BLaER1 treated with 17β-estradiol and CSF1 and Interleukin-3, amounts not matched to agents 10 nM and 100 nM (cell line): ENCODE measurements at regions not wholly inside any gene's neighbourhood (a gene's known extent, or its start where the extent isn't known, plus 50 kb on each side); places are given as distances from the start of the nearest gene placed in this dataset.

Experiments used
- H3K27ac ChIP-seq, 11 experiments: shearing (Covaris generic); formaldehyde crosslinking; 2 replicates each; pipeline ENCODE4 v1.8.1; 2022
- H3K27me3 ChIP-seq, 11 experiments: shearing (Covaris generic); formaldehyde crosslinking; 2 replicates each; pipeline ENCODE4 v1.8.1; 2022
- H3K36me3 ChIP-seq, 11 experiments: shearing (Covaris generic); formaldehyde crosslinking; 2 replicates each; pipeline ENCODE4 v1.8.1; 2022
- H3K4me1 ChIP-seq, 10 experiments: shearing (Covaris generic); formaldehyde crosslinking; 2 replicates each; pipeline ENCODE4 v1.8.1; 2022
- H3K4me2 ChIP-seq, 11 experiments: shearing (Covaris generic); formaldehyde crosslinking; 2 replicates each; pipeline ENCODE4 v1.8.1; 2022
- H3K4me3 ChIP-seq, 10 experiments: shearing (Covaris generic); formaldehyde crosslinking; 2 replicates each; pipeline ENCODE4 v1.8.1; 2022
- H3K9ac ChIP-seq, 11 experiments: shearing (Covaris generic); formaldehyde crosslinking; 2 replicates each; pipeline ENCODE4 v1.8.1; 2022
- H3K9me3 ChIP-seq, 11 experiments: shearing (Covaris generic); formaldehyde crosslinking; replicated peaks in 1 of 11; 2 replicates each; pipeline ENCODE4 v1.8.1; 2022
- H4K20me1 ChIP-seq, 11 experiments: shearing (Covaris generic); formaldehyde crosslinking; 2 replicates each; pipeline ENCODE4 v1.8.1; 2022
- Cebpa-rat ChIP-seq, 11 experiments: shearing (Covaris generic); IDR thresholded peaks; 2 replicates each; pipeline ENCODE4 v1.8.1; 2022

DNA sequence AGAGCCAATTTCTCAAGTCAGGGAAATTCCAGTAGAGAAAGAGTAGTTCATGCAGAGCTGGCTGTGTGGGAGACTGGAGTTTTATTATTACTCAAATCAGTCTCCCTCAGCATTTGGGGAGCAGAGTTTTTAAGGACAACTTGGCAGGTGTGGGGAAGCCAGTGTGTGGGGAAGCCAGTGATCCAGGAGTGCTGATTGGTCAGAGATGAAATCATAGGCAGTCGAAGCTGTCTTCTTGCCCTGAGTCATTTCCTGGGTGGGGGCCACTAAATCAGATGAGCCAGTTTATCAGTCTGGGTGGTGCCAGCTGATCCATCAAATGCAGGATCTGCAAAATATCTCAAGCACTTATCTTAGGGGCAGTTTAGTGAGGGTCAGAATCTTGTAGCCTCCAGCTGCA lies 194.6 kb upstream of the NRG3 start:
- no peaks in the 10 kb centered on the region for H3K27me3 ChIP-seq
- no peak overlapping the region for H3K4me3 ChIP-seq
- H3K36me3 ChIP-seq = no peaks in the 10 kb centered on the region
- H3K9me3 ChIP-seq = peaks cover 0 to 4% (median 0%) of the 10 kb centered on the region in 11 experiments; a peak in 2 of 22 replicates
- H3K4me2 ChIP-seq = 0 out of 22 replicates have a peak overlapping the region, but pooled peaks of 1 of the 11 experiments have one; percentile 14
- no peak overlapping the region for H3K9ac ChIP-seq
- no peaks in the 10 kb centered on the region for H4K20me1 ChIP-seq
- peaks cover 0 to 6% (median 0%) of the 10 kb centered on the region in 10 experiments; a peak in 1 of 20 replicates for H3K4me1 ChIP-seq
- H3K27ac ChIP-seq = no peak overlapping the region
- TF ChIP-seq Cebpa-rat (IDR thresholded peaks at IDR 0.05) = no peak

- H3K36me3 ChIP-seq = no peaks in the 10 kb centered on the region
- no peaks in the 10 kb centered on the region for H3K27me3 ChIP-seq
- peaks cover 0 to 12% (median 0%) of the 10 kb centered on the region in 11 experiments; a peak in 6 of 22 replicates for H3K9me3 ChIP-seq
- H3K4me3 ChIP-seq = no peak overlapping the region
- no peak overlapping the region for H3K27ac ChIP-seq
- no peaks in the 10 kb centered on the region for H3K4me1 ChIP-seq
- no peak overlapping the region for H3K4me2 ChIP-seq
- no peak for TF ChIP-seq Cebpa-rat (IDR thresholded peaks at IDR 0.05)
- no peaks in the 10 kb centered on the region for H4K20me1 ChIP-seq
- H3K9ac ChIP-seq = no peak overlapping the region
Measured at GRCh38 chr10:81688459-81688858, 186.5 kb upstream of the NRG3 start.

DNA sequence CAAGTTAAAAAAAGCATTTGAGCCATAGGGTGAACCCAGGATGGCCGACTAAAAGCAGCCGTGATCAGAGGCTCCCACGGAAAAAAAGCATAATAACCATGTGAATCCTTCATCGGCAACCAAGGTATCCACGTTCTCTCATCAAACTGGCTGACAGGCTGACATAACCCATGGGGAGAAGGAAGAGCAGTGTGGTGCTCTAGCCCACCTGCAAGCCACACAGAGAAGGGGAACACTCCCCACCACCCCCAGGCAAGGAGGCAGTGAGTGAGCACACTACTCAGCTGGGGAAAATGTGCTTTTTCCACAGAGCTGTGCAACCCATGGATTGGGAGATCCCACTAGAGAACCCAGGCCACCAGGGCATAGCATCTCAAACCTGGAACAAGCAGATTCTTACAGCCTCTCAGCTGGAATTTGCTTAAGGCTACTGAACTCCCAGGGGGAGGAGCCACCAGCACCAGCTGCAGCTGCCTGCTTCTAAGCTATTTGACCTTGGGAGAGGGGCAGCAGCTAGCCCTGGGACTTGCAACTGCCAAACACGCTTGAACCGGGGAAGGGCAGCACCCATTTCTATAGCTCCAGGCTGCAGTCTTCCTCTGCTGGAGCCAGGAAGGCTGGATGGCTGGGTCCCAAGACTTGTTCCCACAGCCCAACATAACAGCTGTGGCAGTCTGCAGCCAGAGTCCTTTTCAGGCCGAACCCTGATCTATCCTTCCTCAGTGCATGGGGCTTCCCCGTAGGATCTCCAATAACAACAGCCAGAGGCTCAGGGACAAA lies 178.2 kb upstream of the NRG3 start:
- H4K20me1 ChIP-seq = no peaks in the 10 kb centered on the region
- no peak overlapping the region for H3K4me3 ChIP-seq
- H3K9ac ChIP-seq = no peak overlapping the region
- no peaks in the 10 kb centered on the region; a peak in 1 of 20 replicates for H3K4me1 ChIP-seq
- H3K36me3 ChIP-seq = no peaks in the 10 kb centered on the region
- no peak overlapping the region for H3K4me2 ChIP-seq
- peaks cover 10 to 30% (median 20%) of the 10 kb centered on the region in 11 experiments; a peak in 19 of 22 replicates for H3K9me3 ChIP-seq
- no peak overlapping the region for H3K27ac ChIP-seq
- no peak for TF ChIP-seq Cebpa-rat (IDR thresholded peaks at IDR 0.05)
- no peaks in the 10 kb centered on the region for H3K27me3 ChIP-seq

DNA sequence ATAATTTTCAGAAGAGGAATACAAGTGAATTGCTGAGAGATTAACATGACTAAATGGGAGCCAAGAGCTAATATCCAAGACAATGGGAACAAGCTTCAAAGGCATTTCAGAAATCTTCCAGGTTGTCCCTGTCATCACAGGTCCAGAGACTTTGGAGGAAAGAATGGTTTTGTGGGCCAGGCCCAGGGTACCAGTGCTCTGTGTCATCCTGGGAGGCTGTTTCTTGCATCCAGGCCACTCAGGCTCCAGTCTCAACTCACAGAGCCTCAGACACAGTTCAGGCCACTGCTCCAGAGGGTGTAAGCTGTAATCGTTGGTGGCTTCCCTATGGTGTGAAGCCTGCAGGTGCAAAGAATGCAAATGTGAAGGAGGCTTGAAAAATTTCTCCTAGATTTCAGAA lies 170.4 kb upstream of the NRG3 start:
- Histone ChIP-seq H3K27me3 (no peaks in the 10 kb centered on the region), H4K20me1 (no peaks in the 10 kb centered on the region), H3K4me3 (no peak overlapping the region), H3K9ac (no peak overlapping the region), H3K27ac (no peak overlapping the region), H3K4me2 (no peak overlapping the region), H3K9me3 (peaks cover 2 to 16% (median 4%) of the 10 kb centered on the region in 11 experiments; a peak in 16 of 22 replicates), H3K4me1 (no peaks in the 10 kb centered on the region), H3K36me3 (no peaks in the 10 kb centered on the region)
- TF ChIP-seq Cebpa-rat (IDR thresholded peaks at IDR 0.05) = no peak

DNA sequence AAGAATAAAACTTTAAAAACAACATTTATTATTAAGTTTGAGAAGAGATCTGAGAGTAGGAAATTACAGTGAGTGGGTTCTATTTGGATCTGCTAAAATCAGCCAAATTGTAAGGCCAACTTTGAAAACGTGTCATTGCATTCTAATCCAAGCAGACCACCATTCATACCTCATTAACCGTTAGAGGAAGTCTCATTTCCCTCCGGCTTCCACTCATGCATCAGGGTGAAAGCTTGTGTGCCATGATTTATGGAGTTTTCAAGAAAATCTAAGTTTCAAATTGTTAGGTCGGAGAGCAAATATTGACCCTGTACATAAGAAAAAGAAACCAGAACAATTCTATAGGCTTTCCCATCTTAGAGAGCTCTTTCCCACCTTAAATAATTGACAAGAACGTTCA lies 166.6 kb upstream of the NRG3 start:
- H3K4me3 ChIP-seq = no peak overlapping the region
- H3K9ac ChIP-seq = no peak overlapping the region
- TF ChIP-seq Cebpa-rat (IDR thresholded peaks at IDR 0.05) = no peak
- H3K27me3 ChIP-seq = no peaks in the 10 kb centered on the region
- H3K27ac ChIP-seq = no peak overlapping the region
- H3K4me1 ChIP-seq = no peaks in the 10 kb centered on the region
- H3K36me3 ChIP-seq = no peaks in the 10 kb centered on the region
- H3K4me2 ChIP-seq = peak overlapping the region in 1 of 11 experiments; percentile 10; a peak in 1 of 22 replicates
- H3K9me3 ChIP-seq = peaks cover 0 to 5% (median 0%) of the 10 kb centered on the region in 11 experiments; a peak in 2 of 22 replicates
- no peaks in the 10 kb centered on the region for H4K20me1 ChIP-seq

GRCh38 chr10:81708929-81709328 lies 166.1 kb upstream of the NRG3 start:
- Histone ChIP-seq H3K4me1 (no peaks in the 10 kb centered on the region), H3K4me3 (no peak overlapping the region)
- no peak for TF ChIP-seq Cebpa-rat (IDR thresholded peaks at IDR 0.05)

DNA sequence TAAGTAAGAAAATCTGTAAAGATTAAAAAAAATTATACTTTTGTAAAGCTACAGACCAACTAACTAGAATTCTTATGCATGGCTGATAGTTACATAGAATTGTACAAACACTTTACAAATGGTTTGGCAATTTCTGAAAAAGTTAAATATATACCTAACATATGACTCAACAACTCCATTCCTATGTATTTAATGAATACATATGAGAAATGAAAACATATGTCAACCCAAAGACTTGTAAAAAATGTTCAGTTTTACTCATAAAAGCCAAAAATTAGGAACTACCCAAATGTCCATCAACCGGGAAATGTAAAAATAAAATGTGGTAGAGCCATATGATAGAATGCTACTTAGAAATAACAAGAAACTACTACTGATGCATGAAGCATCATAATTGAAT lies 152.6 kb upstream of the NRG3 start:
- no peak overlapping the region for H3K27ac ChIP-seq
- H3K4me3 ChIP-seq = no peak overlapping the region
- H3K4me2 ChIP-seq = no peak overlapping the region
- H3K36me3 ChIP-seq = no peaks in the 10 kb centered on the region
- no peak for TF ChIP-seq Cebpa-rat (IDR thresholded peaks at IDR 0.05)
- no peak overlapping the region for H3K9ac ChIP-seq
- peaks cover 0 to 6% (median 0%) of the 10 kb centered on the region in 11 experiments; a peak in 1 of 22 replicates for H3K9me3 ChIP-seq
- no peaks in the 10 kb centered on the region for H4K20me1 ChIP-seq
- H3K4me1 ChIP-seq = peaks cover 9 to 19% (median 15%) of the 10 kb centered on the region in 10 experiments; a peak in 19 of 20 replicates
- no peaks in the 10 kb centered on the region for H3K27me3 ChIP-seq

More at GRCh38 chr10:81708929-81709328, 166.1 kb upstream of the NRG3 start:
- Histone ChIP-seq H3K9me3 (peaks cover 0 to 5% (median 0%) of the 10 kb centered on the region in 11 experiments; a peak in 2 of 22 replicates), H3K27ac (no peak overlapping the region), H3K27me3 (no peaks in the 10 kb centered on the region), H4K20me1 (no peaks in the 10 kb centered on the region), H3K9ac (no peak overlapping the region), H3K4me2 (no peak overlapping the region), H3K36me3 (no peaks in the 10 kb centered on the region)

- H3K4me2 ChIP-seq = peak overlapping the region in 10 of 11 experiments; percentile 21 to 54 (median 41); a peak in 19 of 22 replicates
- H3K9ac ChIP-seq = no peak overlapping the region
Measured at GRCh38 chr10:81724431-81724830, 150.6 kb upstream of the NRG3 start.

DNA sequence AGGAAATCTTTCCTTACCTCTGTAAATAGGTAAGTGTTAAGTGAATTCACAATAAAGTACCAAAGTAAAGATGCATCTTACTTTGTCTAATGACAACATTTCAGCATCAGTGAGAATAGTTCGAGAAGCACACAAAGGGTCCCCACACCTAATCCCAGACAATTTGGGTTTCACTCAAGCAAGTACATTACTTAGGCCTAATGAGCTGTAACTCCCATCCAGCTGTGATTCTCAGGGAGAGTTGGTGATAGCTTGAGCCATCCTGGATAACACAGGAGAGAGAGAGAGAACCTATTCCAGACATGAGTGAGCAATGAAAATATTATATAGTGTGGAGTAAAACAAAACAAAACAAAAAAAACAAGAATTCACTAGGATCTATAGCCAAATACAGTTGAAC lies 149.1 kb upstream of the NRG3 start:
- Histone ChIP-seq H4K20me1 (no peaks in the 10 kb centered on the region), H3K9ac (no peak overlapping the region), H3K27me3 (no peaks in the 10 kb centered on the region), H3K36me3 (no peaks in the 10 kb centered on the region), H3K9me3 (no peaks in the 10 kb centered on the region), H3K4me1 (peaks cover 9 to 19% (median 15%) of the 10 kb centered on the region in 10 experiments; a peak in 19 of 20 replicates), H3K27ac (no peak overlapping the region), H3K4me2 (no peak overlapping the region), H3K4me3 (no peak overlapping the region)
- no peak for TF ChIP-seq Cebpa-rat (IDR thresholded peaks at IDR 0.05)

More at GRCh38 chr10:81724431-81724830, 150.6 kb upstream of the NRG3 start:
- H3K36me3 ChIP-seq = no peaks in the 10 kb centered on the region
- no peak for TF ChIP-seq Cebpa-rat (IDR thresholded peaks at IDR 0.05)
- peaks cover 9 to 19% (median 15%) of the 10 kb centered on the region in 10 experiments; a peak in 19 of 20 replicates for H3K4me1 ChIP-seq
- H3K27ac ChIP-seq = no peak overlapping the region
- no peaks in the 10 kb centered on the region for H4K20me1 ChIP-seq
- H3K27me3 ChIP-seq = no peaks in the 10 kb centered on the region
- H3K4me3 ChIP-seq = no peak overlapping the region
- H3K9me3 ChIP-seq = no peaks in the 10 kb centered on the region
